Lower leg skin (tissue), 3 donors: ENCODE measurements at regions not wholly inside any gene's neighbourhood (a gene's known extent, or its start where the extent isn't known, plus 50 kb on each side); places are given as distances from the start of the nearest gene placed in this dataset.

Experiments
- POLR2A ChIP-seq, 2 donors: fragments of 450-650 bp; IDR thresholded peaks; one replicate each; pipeline ENCODE4 v1.6.1; 2016 to 2017; ENCODE audit warnings: antibody characterized with exemption in 2 of 2, mild to moderate bottlenecking in 1 of 2, moderate library complexity in 1 of 2
- TF ChIP-seq, protein P1 (sequence below), 3 donors: fragments of 450-650 bp; IDR thresholded peaks; one replicate each; pipeline ENCODE4 v1.5.1; 2016; ENCODE audit warnings: antibody characterized with exemption in 3 of 3, mild to moderate bottlenecking in 3 of 3, moderate library complexity in 2 of 3

DNA sequence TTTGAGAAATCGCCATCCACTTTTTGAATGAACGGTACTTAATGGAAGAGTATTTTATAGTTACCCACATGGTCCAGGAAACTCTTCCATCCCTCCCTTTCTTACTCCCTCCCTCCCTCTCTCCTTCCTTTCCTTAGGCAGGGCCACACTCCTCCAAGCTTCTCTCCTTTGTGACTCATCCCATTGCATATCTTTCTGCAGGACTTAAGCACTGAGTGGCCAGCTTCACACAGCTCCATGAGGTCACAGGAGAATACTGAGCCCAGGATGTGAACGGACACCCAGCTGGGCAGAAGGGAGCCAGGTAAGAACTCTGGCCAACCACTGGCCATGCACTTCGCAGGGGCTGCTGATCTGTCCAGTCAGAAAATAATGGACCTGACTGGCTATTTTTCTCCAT, 189.7 kb upstream of the ADCY1 start:
- TF ChIP-seq, protein P1, sequence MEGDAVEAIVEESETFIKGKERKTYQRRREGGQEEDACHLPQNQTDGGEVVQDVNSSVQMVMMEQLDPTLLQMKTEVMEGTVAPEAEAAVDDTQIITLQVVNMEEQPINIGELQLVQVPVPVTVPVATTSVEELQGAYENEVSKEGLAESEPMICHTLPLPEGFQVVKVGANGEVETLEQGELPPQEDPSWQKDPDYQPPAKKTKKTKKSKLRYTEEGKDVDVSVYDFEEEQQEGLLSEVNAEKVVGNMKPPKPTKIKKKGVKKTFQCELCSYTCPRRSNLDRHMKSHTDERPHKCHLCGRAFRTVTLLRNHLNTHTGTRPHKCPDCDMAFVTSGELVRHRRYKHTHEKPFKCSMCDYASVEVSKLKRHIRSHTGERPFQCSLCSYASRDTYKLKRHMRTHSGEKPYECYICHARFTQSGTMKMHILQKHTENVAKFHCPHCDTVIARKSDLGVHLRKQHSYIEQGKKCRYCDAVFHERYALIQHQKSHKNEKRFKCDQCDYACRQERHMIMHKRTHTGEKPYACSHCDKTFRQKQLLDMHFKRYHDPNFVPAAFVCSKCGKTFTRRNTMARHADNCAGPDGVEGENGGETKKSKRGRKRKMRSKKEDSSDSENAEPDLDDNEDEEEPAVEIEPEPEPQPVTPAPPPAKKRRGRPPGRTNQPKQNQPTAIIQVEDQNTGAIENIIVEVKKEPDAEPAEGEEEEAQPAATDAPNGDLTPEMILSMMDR (IDR thresholded peaks at IDR 0.05) = no peak
- TF ChIP-seq POLR2A (IDR thresholded peaks at IDR 0.05) = no peak
